HG03025 (cell line): ENCODE measurements at regions not wholly inside any gene's neighbourhood (a gene's known extent, or its start where the extent isn't known, plus 50 kb on each side); places are given as distances from the start of the nearest gene placed in this dataset.
"Not testable (repeated sequence)": the region's sequence is repeated elsewhere in the genome, so short reads cannot be mapped to it uniquely, and the experiment has no call there.

Experiments used
- ATAC-seq: cut with Tn5 transposase; IDR thresholded peaks from one replicate; pipeline ENCODE4 v1.9.1; 2021; ENCODE audit warnings: mild to moderate bottlenecking, moderate library complexity; ENCODE audit not compliant: unreplicated experiment, low FRiP score

- no peak for ATAC-seq
Observed at GRCh38 chr13:21228738-21229137, 52.3 kb downstream of the MRPL57 start.

DNA sequence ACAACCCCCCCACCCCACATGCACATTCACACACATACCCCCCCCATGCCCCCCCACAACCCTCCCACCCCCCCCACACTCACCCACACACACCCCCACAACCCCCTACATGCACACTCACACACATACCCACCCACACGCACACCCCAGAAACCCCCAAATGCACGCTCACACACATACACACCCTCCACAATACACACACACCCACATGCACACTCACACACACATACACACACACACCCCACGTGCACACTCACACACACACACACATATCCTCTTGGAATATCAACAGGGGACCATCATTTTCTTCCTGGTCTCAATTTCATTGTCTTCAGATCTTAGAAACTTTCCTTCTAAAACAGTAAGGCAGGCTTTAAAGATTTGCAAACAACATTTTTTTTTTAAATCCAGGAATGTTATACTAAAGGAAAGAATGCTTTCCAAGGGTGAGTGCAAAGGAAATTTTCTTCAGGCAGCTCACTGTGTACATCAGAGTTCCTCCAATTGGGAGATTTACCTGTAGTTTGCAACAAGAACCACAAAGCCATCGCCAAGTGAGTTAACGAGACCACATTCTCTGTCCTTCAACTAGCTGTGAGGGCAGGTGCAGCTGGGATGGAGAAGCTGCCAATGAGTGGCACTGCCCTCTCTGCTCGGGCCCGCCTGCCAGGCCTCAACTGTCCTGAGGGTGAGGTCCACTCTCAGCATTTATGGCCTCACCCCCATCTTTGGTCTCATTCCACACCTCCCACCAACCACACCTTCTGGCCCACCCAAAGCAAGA is 53.0 kb downstream of the MRPL57 start:
- ATAC-seq, result no peak

GRCh38 chr13:21230516-21230915 is 54.1 kb downstream of the MRPL57 start:
- ATAC-seq, result no peak

DNA sequence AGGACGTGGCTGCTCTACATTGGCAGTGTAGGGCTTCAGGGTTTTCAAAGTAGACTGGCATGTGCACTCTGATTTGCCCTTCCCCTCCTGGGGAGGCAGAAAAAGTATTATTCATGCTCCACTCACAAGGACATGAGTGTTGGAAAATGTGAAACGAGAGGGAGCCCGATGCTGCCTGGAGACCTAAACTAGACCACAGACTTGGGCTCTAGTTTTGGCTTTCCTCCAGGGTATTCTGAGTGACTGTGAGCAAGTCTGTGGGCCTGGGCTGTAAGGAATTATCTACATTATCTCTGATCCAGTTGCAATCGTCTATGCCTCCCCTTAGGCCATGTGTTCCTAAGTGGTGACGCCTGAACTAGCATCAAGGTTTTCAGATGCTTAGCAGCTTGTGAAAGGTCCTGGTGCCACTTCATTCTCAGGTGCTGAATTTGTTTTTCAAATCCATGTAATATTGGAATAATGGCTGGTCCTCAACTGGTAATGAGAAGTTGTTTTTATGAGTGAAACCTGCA is 55.0 kb downstream of the MRPL57 start:
- no peak for ATAC-seq

DNA sequence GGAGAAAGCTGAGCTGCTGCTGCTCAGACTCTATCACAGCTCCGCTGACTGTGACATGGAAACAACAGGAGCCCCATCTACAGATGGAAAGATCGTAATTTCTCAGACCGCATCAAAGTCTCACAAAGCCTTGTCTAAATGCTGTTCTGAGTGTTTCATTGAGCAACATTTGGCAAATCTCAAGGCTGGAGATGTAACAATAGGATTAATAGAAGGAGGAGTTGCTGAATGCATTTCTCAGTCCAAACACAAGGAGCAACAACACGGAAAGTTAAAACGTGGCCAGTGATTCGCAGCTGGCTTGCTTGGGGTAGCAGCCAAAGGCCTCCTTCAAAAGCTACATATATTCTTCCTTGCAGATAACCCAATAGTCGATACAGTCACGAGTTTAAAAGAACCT is 55.7 kb downstream of the MRPL57 start:
- no peak for ATAC-seq

GRCh38 chr13:21232599-21232998 is 56.1 kb downstream of the MRPL57 start:
- no peak for ATAC-seq

DNA sequence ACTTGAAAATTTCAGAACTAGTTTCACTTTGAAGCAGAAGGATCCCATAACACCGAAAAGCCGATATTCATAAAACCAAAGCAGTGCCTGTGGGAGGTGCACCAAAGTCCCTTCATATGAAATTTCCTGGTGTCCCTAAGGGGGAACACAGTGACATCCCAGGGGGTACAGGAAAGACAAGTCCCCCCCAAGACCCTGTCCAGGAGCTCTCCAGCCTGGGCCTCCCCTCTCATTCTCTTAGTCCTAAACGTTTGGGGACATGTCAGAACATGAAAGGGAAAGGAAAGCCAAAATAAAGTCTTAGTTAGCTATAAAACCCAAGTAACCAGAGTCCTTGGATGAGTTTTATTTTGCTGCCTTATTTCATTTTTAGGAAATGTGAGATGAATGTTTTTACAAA is 56.6 kb downstream of the MRPL57 start:
- ATAC-seq, result no peak

- no peak for ATAC-seq
Observed at GRCh38 chr13:21234526-21234925, 58.1 kb downstream of the MRPL57 start.

DNA sequence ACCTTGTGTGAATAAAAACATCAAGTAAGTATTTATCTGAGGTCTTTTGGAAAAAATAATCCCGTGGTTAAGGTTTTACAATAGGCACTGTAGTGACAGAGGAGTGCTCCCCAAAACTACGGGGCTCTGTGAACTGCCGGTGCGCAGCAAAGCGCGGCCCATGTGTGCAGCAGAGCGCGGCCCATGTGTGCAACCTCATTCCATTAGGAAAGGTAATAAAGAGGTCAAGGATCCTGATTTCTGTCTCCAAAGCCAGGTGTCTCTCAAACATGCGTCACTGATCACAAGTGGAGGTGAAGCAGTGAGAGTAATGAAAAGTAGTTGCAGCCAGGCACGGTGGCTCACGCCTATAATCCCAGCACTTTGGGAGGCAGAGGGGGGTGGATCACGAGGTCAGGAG is 58.7 kb downstream of the MRPL57 start:
- no peak for ATAC-seq

DNA sequence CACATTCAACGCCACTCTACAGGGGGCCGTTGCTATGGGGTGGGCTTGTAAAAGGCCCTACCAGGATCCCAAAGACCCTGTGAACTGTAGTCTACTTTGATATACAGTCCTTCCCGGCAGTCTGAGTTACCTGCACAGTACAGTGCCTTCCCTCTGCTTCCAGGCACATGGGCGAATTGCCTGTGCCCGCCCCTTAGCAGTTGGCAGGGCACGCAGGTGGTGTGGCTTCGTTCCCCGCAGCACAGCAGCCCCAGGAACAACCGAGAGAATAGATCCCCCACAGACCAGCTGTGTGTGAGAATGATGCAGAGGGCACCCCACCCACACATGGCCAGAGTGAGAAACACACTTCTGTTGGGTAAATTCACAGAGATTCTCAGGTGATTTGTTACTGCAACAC is 60.6 kb downstream of the MRPL57 start:
- no peak for ATAC-seq

GRCh38 chr13:21238267-21238666 is 61.8 kb downstream of the MRPL57 start:
- no peak for ATAC-seq

DNA sequence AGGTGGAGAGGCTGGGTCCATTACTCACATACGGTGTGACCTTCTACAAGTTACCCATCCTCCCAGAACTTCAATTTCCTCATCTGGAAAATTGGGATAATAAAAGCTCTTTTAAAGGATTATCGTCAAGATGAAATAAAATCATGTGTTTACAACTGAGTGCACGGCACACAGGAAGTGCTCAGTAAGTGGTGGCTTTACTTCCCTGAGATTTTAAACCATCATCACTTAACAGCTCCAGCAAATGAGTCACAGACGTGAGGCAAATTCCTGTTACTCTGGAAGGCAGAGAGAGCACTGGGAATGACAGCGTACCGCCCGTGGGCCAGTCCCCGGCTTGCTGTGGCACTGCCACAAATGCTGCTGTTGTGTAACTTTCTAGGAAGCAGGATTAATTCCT is 64.1 kb downstream of the MRPL57 start:
- ATAC-seq, result no peak

DNA sequence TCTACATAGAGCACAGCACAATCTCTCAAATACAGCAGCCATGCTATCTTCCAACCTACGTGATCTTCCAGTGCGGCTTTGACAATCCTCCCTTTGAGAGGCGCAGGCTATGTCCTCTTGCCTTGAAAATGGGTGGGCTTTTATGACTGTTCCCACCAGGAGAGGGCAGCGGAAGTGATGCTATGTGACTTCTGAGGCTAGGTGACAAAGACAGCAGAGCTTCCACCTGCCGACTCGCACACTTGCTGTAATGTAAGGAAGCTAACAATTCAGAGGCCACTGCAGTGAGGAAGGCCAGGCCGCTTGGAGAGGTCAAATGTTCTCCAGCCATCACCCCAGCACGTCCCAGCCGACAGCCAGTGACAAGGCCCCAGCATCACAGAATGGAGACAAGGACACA is 65.8 kb downstream of the MRPL57 start:
- ATAC-seq, result no peak

- no peak for ATAC-seq
Observed at GRCh38 chr13:21243045-21243897, 66.8 kb downstream of the MRPL57 start.

GRCh38 chr13:21243898-21244184 is 67.4 kb downstream of the MRPL57 start:
- not testable (repeated sequence) for ATAC-seq

GRCh38 chr13:21246761-21247452 is 70.4 kb downstream of the MRPL57 start:
- no peak for ATAC-seq

DNA sequence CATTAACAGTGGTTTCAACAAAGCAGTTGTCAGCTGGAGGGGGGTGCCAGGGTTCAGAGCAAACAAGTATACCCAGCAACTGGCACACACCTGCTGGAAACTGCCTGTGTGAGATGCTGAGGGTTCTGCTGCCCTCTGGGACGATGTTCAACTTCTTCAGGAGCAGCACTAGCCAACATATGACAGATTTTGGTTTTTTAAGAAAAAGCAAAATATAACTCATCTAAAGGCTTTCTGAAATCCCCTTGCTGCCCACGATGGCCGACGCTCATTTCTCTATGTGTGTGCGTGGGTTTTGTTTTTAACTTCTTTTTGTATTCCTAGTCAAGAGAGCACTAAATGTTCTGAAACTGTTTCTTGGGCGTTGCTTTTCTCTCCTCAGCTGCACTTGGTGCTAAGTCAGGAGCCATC is 79.9 kb downstream of the MRPL57 start:
- ATAC-seq, result no peak

DNA sequence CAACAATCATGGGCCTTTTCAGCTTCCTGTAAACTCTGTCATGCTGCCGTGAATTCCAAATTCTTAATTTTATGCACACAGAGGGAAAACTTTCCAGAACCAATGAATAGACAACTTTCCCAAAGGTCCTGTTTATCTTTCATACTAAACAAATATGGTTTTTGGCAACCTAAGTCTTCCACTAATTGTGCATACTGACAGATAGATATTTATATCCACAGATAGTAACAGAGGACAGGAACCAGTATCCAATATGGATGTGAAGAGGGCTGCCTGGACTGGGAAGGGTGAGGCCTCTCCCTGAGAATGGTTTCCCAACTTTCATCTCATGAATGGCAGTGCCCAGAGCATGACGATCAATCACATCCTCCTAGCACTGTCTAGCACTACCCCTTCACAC is 80.4 kb downstream of the MRPL57 start:
- no peak for ATAC-seq

DNA sequence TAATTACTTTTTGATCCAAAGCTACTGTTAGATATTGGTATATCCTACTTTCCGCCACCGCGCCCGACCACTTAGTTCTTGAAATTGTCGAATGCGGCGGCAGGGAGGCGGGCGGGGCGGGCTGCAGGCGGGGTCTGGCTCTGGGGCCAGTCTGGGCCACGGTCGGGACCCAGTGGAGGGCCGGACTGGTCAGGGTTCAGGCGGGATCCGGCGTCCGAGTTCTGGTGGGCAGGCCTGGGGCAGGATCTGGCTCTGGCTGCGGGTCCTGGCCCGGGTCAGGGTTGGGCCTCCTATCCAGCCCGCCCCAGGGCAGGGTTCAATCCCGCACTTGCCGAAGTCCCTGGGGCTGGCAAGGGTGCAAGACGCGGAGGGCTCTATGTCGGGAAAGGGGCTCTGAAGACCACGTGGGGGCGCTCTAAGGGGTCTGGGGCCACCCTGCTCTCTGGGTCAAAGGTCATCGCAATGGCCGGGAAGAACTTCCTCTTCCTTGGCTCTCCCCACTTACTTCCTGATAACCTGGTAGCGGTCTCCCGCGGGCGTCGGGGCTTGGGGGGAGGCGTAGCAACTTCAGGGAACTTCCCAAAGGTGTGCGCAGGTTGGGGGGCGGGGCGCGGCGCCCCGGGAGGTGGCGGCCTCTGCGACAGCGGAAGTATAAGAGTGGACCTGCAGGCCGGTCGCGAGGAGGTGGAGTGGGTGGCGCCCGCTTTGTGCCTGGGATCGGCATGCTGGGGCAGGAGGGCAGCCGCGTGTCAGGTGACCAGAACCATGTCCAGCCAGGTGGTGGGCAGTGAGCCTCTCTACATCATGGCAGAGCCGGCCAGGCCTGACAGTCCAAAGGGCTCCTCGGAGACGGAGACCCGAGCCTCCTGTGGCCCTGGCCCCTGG is 83.4 kb downstream of the MRPL57 start:
- ATAC-seq, result no peak

GRCh38 chr13:21260561-21261290 is 84.3 kb downstream of the MRPL57 start:
- not testable (repeated sequence) for ATAC-seq
